H1 (cell line): ENCODE measurements at regions not wholly inside any gene's neighbourhood (a gene's known extent, or its start where the extent isn't known, plus 50 kb on each side); places are given as distances from the start of the nearest gene placed in this dataset.

Experiments used
- CTCF ChIA-PET: fragments of 300-600 bp; sonication (Branson Sonifier 250); formaldehyde crosslinking; loops from one replicate; lab custom pipeline; 2021; ENCODE audit not compliant: partially characterized antibody; lab: Charles Lee
- POLR2A ChIA-PET: fragments of 300-600 bp; sonication (Branson Sonifier 250); formaldehyde crosslinking; loops from one replicate; lab custom pipeline; 2021; ENCODE audit warnings: inconsistent platforms; ENCODE audit not compliant: partially characterized antibody; lab: Charles Lee
- DNase-seq, 2 experiments: peaks; one replicate each; pipeline versions ENCODE4 v3.0.0 to v3.0.0-alpha.2; 2010 to 2022; ENCODE audit warnings: low spot score in 2 of 2, low read depth in 1 of 2, mixed read lengths in 1 of 2
- FAIRE-seq: peaks from 2 replicates; lab custom pipeline; 2011; peaks lifted over from hg19 to GRCh38; lab: Jason Lieb, UNC
- H2AFZ ChIP-seq: 2 replicates; pipeline ENCODE4 v1.8.1; 2012; ENCODE audit warnings: low read length, inconsistent platforms
- H2AK5ac ChIP-seq: 2 replicates; pipeline ENCODE4 v1.6.1; 2013; ENCODE audit warnings: low read depth, low read length
- H2BK120ac ChIP-seq: replicated peaks from 2 replicates; pipeline ENCODE3; 2013; ENCODE audit warnings: low read depth, low read length, inconsistent platforms
- H2BK12ac ChIP-seq: 2 replicates; pipeline ENCODE4 v1.6.1; 2013; ENCODE audit warnings: low read depth, low read length
- H2BK15ac ChIP-seq: 2 replicates; pipeline ENCODE4 v1.6.1; 2013; ENCODE audit warnings: low read length
- H2BK20ac ChIP-seq: 2 replicates; pipeline ENCODE4 v1.6.1; 2013; ENCODE audit warnings: low read length
- H2BK5ac ChIP-seq: 2 replicates; pipeline ENCODE4 v1.6.1; 2013; ENCODE audit warnings: low read depth, low read length
- H3K14ac ChIP-seq: 2 replicates; pipeline ENCODE4 v1.6.1; 2013; ENCODE audit warnings: inconsistent platforms; ENCODE audit not compliant: insufficient read length
- H3K18ac ChIP-seq: 2 replicates; pipeline ENCODE4 v1.6.1; 2013; ENCODE audit warnings: low read length; ENCODE audit errors: extremely low read depth
- H3K23ac ChIP-seq: 2 replicates; pipeline ENCODE4 v1.6.1; 2013; ENCODE audit warnings: inconsistent platforms; ENCODE audit not compliant: insufficient read length
- H3K23me2 ChIP-seq: 2 replicates; pipeline ENCODE4 v1.6.1; 2013; ENCODE audit warnings: low read depth, low read length
- H3K27ac ChIP-seq: 2 replicates; pipeline ENCODE4 v1.6.1; 2011; ENCODE audit warnings: low read depth, low read length, inconsistent platforms
- H3K27me3 ChIP-seq, 4 experiments: replicated peaks in 1 of 4; 1 replicate in 1 of 4; 2 replicates in 3 of 4; pipeline versions ENCODE4 v1.6.1 to v1.8.1; 2011 to 2013; ENCODE audit warnings: low read length in 3 of 4, mild to moderate bottlenecking in 3 of 4, inconsistent platforms in 2 of 4, mixed read lengths in 2 of 4, moderate library complexity in 1 of 4; ENCODE audit not compliant: control insufficient read depth in 3 of 4, insufficient read depth in 3 of 4; ENCODE audit errors: extremely low read depth in 1 of 4
- H3K36me3 ChIP-seq, 4 experiments: 2 replicates each; pipeline versions ENCODE4 v1.6.1 to v1.8.1; 2011 to 2013; ENCODE audit warnings: mild to moderate bottlenecking in 4 of 4, low read length in 3 of 4, moderate library complexity in 2 of 4, control low read depth in 1 of 4, inconsistent platforms in 1 of 4; ENCODE audit not compliant: insufficient read depth in 4 of 4, control insufficient read depth in 2 of 4
- H3K4ac ChIP-seq: replicated peaks from 2 replicates; pipeline ENCODE3; 2013; ENCODE audit warnings: low read length, low read depth, mixed read lengths, inconsistent platforms; ENCODE audit not compliant: insufficient read length
- H3K4me1 ChIP-seq, 4 experiments: replicated peaks in 1 of 4; 1 replicate in 1 of 4; 2 replicates in 3 of 4; pipeline versions ENCODE4 v1.6.1 to v1.8.1; 2011 to 2013; ENCODE audit warnings: low read length in 3 of 4, inconsistent platforms in 2 of 4, mixed read lengths in 1 of 4; ENCODE audit not compliant: insufficient read depth in 4 of 4, control insufficient read depth in 3 of 4
- H3K4me2 ChIP-seq, 2 experiments: 2 replicates each; pipeline versions ENCODE4 v1.6.1 to v1.8.1; 2011 to 2013; ENCODE audit warnings: low read depth in 2 of 2, low read length in 2 of 2, control low read depth in 1 of 2, inconsistent platforms in 1 of 2, mild to moderate bottlenecking in 1 of 2; ENCODE audit not compliant: insufficient read depth in 1 of 2
- H3K4me3 ChIP-seq, 4 experiments: fragments of 200-600, 300-600 bp in 1 of 4; sonication (generic), shearing (Covaris generic), sonication (Bioruptor Twin) in 1 of 4; 2 replicates each; pipeline versions ENCODE4 v1.5.1 to v1.8.1; 2011 to 2016; ENCODE audit warnings: low read length in 4 of 4, low read depth in 3 of 4, control low read depth in 2 of 4, inconsistent platforms in 2 of 4, mild to moderate bottlenecking in 2 of 4, mixed read lengths in 1 of 4, moderate library complexity in 1 of 4; ENCODE audit not compliant: insufficient read depth in 2 of 4; ENCODE audit errors: extremely low read depth in 1 of 4
- H3K56ac ChIP-seq: replicated peaks from 2 replicates; pipeline ENCODE3; 2013; ENCODE audit warnings: low read depth, mild to moderate bottlenecking, mixed read lengths, low read length, inconsistent platforms; ENCODE audit not compliant: insufficient read length
- H3K79me1 ChIP-seq: 2 replicates; pipeline ENCODE4 v1.6.1; 2013; ENCODE audit warnings: low read depth, low read length, control low read depth
- H3K79me2 ChIP-seq, 2 experiments: 2 replicates each; pipeline versions ENCODE4 v1.6.1 to v1.8.1; 2012 to 2013; ENCODE audit warnings: low read length in 2 of 2, mild to moderate bottlenecking in 2 of 2, inconsistent platforms in 1 of 2; ENCODE audit not compliant: insufficient read depth in 2 of 2, control insufficient read depth in 1 of 2
- H3K9ac ChIP-seq, 4 experiments: replicated peaks in 1 of 4; 1 replicate in 1 of 4; 2 replicates in 3 of 4; pipeline versions ENCODE4 v1.6.1 to v1.8.1; 2011 to 2013; ENCODE audit warnings: low read depth in 3 of 4, low read length in 3 of 4, control low read depth in 2 of 4, mild to moderate bottlenecking in 2 of 4, moderate library complexity in 2 of 4, inconsistent platforms in 1 of 4; ENCODE audit errors: extremely low read depth in 1 of 4
- H3K9me3 ChIP-seq, 2 experiments: 2 replicates each; pipeline versions ENCODE4 v1.6.1 to v1.8.1; 2012 to 2013; ENCODE audit warnings: mild to moderate bottlenecking in 2 of 2, moderate library complexity in 2 of 2, control low read depth in 1 of 2, inconsistent platforms in 1 of 2, low read depth in 1 of 2, low read length in 1 of 2, mixed read lengths in 1 of 2; ENCODE audit not compliant: insufficient read depth in 2 of 2
- H4K20me1 ChIP-seq, 2 experiments: replicated peaks in 1 of 2; 2 replicates each; pipeline versions ENCODE3 to v1.8.1; 2011 to 2013; ENCODE audit warnings: inconsistent platforms in 2 of 2, low read length in 2 of 2, mild to moderate bottlenecking in 1 of 2; ENCODE audit not compliant: insufficient read depth in 2 of 2, control insufficient read depth in 1 of 2
- H4K5ac ChIP-seq: 2 replicates; pipeline ENCODE4 v1.6.1; 2013; ENCODE audit warnings: low read length, low read depth, mixed read lengths, inconsistent platforms; ENCODE audit not compliant: insufficient read length
- H4K8ac ChIP-seq: 2 replicates; pipeline ENCODE4 v1.8.0; 2013; ENCODE audit warnings: mild to moderate bottlenecking, moderate library complexity, low read length, inconsistent platforms; ENCODE audit not compliant: insufficient read depth; ENCODE audit errors: extremely low read depth
- H4K91ac ChIP-seq: replicated peaks from 2 replicates; pipeline ENCODE3; 2013; ENCODE audit warnings: low read length, mixed read lengths, inconsistent platforms; ENCODE audit not compliant: insufficient read length
- SRF ChIP-seq: IDR thresholded peaks from 2 replicates; pipeline ENCODE4 v1.6.1; 2011; ENCODE audit warnings: mild to moderate bottlenecking, low read depth, low read length, moderate library complexity
- WGBS, 2 experiments: shearing (Covaris generic) in 1 of 2; methylation state at CpG; one replicate each; pipeline versions ENCODE4 v1.1.6 to v1.1.7; 2013 to 2015; ENCODE audit warnings: low lambda C conversion rate in 2 of 2, mixed read lengths in 2 of 2, inconsistent platforms in 1 of 2, low coverage in 1 of 2, missing lambda C conversion rate in 1 of 2; ENCODE audit not compliant: insufficient replicate concordance in 2 of 2, insufficient coverage in 1 of 2, insufficient read length in 1 of 2; ENCODE audit errors: extremely low coverage in 1 of 2, missing lambda C conversion rate in 1 of 2; 5-methylcytosine and 5-hydroxymethylcytosine counted together

GRCh38 chr9:117970276-117971050 is 266.3 kb downstream of the TLR4 start:
- H4K8ac ChIP-seq: no peak overlapping the region
- no peak overlapping the region for H2BK5ac ChIP-seq
- H2AK5ac ChIP-seq: no peak overlapping the region
- no peaks in the 10 kb centered on the region for H3K23me2 ChIP-seq
- no peaks in the 10 kb centered on the region for H3K4me1 ChIP-seq
- no peak overlapping the region for H3K56ac ChIP-seq
- H3K79me1 ChIP-seq: no peaks in the 10 kb centered on the region
- no peak overlapping the region for H2BK20ac ChIP-seq
- no peak overlapping the region for H2BK120ac ChIP-seq
- no peak overlapping the region for H3K27ac ChIP-seq
- H3K4me2 ChIP-seq: no peak overlapping the region
- H3K18ac ChIP-seq: no peak overlapping the region
- no peaks in the 10 kb centered on the region for H3K9me3 ChIP-seq
- H3K4ac ChIP-seq: no peak overlapping the region
- no peak overlapping the region for H3K14ac ChIP-seq
- no peaks in the 10 kb centered on the region for H3K79me2 ChIP-seq
- ChIA-PET POLR2A (no interaction called here), CTCF (no interaction called here)
- no peaks in the 10 kb centered on the region for H4K20me1 ChIP-seq
- no peak overlapping the region for H4K91ac ChIP-seq
- no peak for DNase-seq
- H3K23ac ChIP-seq: no peak overlapping the region
- 91% methylated on average over 7 of the region's 7 CpGs; no CpG with 5 or more reads in 1 of the 2 experiments for WGBS, 2 experiments
- no peak overlapping the region for H3K9ac ChIP-seq
- H2BK15ac ChIP-seq: no peak overlapping the region
- no peaks in the 10 kb centered on the region for H3K27me3 ChIP-seq
- H4K5ac ChIP-seq: no peak overlapping the region
- H2AFZ ChIP-seq: no peak overlapping the region
- H2BK12ac ChIP-seq: no peak overlapping the region
- FAIRE-seq: no peak
- H3K36me3 ChIP-seq: no peaks in the 10 kb centered on the region
- H3K4me3 ChIP-seq: no peak overlapping the region
- no peak for TF ChIP-seq SRF
